ENCODE measurements at regions not wholly inside any gene's neighbourhood (a gene's known extent, or its start where the extent isn't known, plus 50 kb on each side); places are given as distances from the start of the nearest gene placed in this dataset.
"Not testable (repeated sequence)": the region's sequence is repeated elsewhere in the genome, so short reads cannot be mapped to it uniquely, and the experiment has no call there.

DNA sequence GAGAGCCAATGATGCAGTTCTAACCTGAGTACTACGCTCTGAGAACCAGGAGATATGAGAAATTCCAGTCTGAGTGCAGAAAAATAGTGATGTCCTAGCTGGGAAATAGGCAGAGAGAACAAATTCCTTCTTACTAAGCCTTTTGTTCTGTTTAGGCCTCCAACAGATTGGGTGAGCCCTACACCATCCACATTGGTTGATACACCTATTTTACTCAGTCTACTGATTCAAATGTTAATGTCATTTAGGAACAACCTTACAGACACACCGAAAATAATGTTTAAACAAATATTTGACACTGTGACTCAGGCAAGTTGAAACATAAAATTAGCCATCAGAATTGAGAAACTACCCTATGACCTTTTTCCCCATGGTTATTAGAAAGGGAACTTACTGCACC lies 333.9 kb upstream of the IZUMO3 start:
- in situ Hi-C loops (cut with MboI; ENCODE audit: low sequenced_read_pairs, unreplicated experiment): no loop called here
- no peak for DNase-seq (ENCODE audit: low spot score)
- TF ChIP-seq, protein P1, sequence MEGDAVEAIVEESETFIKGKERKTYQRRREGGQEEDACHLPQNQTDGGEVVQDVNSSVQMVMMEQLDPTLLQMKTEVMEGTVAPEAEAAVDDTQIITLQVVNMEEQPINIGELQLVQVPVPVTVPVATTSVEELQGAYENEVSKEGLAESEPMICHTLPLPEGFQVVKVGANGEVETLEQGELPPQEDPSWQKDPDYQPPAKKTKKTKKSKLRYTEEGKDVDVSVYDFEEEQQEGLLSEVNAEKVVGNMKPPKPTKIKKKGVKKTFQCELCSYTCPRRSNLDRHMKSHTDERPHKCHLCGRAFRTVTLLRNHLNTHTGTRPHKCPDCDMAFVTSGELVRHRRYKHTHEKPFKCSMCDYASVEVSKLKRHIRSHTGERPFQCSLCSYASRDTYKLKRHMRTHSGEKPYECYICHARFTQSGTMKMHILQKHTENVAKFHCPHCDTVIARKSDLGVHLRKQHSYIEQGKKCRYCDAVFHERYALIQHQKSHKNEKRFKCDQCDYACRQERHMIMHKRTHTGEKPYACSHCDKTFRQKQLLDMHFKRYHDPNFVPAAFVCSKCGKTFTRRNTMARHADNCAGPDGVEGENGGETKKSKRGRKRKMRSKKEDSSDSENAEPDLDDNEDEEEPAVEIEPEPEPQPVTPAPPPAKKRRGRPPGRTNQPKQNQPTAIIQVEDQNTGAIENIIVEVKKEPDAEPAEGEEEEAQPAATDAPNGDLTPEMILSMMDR (IDR thresholded peaks at IDR 0.05; ENCODE audit: borderline replicate concordance, control extremely low read depth, extremely low read depth, insufficient read depth, missing control alignments): no peak

DNA sequence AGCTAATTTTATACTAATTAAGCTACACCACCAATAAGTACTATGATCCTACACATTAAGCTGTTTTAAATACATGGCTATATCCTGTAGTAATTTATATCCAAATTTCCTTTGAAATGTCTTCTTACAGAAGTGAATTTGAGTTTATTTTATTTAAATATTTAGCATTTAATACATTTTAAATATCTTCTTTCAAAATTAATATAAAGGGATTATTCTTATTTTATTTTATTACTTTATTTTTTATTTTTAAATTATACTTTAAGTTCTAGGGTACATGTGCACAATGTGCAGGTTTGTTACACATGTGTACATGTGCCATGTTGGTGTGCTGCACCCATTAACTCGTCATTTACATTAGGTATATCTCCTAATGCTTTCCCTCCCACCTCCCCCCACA lies 310.9 kb upstream of the IZUMO3 start:
- in situ Hi-C loops (cut with MboI; ENCODE audit: low sequenced_read_pairs, unreplicated experiment); DNase-seq (ENCODE audit: low spot score): not testable (repeated sequence)

DNA sequence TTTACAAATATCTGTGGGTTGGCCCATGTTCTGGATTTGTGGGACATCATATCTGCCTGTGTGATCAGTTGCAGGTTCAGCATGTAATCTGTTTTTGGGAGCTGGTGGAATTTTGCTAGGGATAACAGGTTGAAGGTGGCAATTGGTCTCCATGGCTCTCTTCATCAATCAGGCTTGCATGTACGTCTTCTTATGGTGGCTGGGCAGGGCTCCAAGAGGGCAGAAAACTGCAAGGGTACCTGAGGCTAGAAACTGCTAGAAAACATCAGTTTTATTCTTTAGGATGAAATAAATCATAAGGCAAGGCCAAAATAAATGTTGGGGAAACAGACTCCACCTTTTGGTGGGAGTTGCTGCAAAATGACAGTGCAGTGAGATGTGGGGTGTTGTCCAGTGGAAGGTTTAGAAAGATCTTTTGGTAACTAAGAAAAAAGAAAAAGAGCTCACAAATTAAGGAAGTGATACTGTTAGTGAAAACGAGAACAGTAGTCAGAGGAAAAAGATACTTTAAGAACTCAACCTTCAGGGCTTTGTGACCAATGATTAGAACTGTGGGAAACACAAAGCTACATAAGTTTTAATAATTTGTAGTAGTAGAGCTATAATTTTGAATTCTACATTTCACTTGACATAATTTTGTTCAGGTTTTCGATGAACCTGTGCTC lies 300.7 kb upstream of the IZUMO3 start:
- TF ChIP-seq, protein P1 (IDR thresholded peaks at IDR 0.05; ENCODE audit: borderline replicate concordance, control extremely low read depth, extremely low read depth, insufficient read depth, missing control alignments): no peak
- in situ Hi-C loops (cut with MboI; ENCODE audit: low sequenced_read_pairs, unreplicated experiment): no loop called here
- DNase-seq (ENCODE audit: low spot score): peak; percentile 4

DNA sequence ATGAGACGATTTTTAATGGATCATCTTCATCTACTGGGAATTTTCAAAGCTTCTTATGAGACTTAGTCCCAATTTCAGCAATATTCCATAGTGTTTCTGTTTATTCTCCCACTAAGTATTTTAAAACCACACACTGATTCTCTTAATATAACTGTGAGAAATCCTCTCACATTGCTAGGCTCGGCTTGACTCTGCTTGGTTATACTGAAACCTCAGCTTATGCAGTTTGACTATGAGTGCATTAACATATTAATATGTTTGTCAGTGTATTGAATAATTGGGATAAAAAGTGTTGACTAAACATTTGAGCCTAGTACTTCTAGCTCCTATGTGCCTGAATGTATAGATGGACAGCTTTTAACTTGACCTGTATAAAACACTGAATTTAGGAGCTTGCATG lies 298.5 kb upstream of the IZUMO3 start:
- in situ Hi-C loops (cut with MboI; ENCODE audit: low sequenced_read_pairs, unreplicated experiment): no loop called here
- DNase-seq (ENCODE audit: low spot score): no peak

DNA sequence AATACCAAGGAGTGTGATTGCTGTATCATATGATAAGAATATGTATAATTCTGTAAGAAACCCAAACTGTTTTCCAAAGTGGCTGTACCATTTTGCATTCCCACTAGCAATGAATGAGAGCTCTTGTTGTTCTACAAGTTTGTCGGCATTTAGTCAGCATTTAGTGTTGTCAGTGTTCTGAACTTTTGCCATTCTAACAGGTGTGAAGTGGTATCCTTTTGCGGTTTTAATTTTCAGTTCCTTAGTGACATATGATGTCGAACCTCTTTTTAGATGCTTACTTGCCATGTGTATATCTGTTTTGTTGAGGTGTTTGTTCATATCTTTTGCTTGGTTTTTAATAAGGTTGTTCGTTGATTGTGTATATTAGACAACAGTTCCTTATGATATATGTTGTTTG lies 296.3 kb upstream of the IZUMO3 start:
- no peak for DNase-seq (ENCODE audit: low spot score)
- TF ChIP-seq, protein P1 (IDR thresholded peaks at IDR 0.05; ENCODE audit: borderline replicate concordance, control extremely low read depth, extremely low read depth, insufficient read depth, missing control alignments): no peak
- in situ Hi-C loops (cut with MboI; ENCODE audit: low sequenced_read_pairs, unreplicated experiment): no loop called here

More for the DNA sequence above, 298.5 kb upstream of the IZUMO3 start:
- TF ChIP-seq, protein P1 (IDR thresholded peaks at IDR 0.05; ENCODE audit: borderline replicate concordance, control extremely low read depth, extremely low read depth, insufficient read depth, missing control alignments): no peak

DNA sequence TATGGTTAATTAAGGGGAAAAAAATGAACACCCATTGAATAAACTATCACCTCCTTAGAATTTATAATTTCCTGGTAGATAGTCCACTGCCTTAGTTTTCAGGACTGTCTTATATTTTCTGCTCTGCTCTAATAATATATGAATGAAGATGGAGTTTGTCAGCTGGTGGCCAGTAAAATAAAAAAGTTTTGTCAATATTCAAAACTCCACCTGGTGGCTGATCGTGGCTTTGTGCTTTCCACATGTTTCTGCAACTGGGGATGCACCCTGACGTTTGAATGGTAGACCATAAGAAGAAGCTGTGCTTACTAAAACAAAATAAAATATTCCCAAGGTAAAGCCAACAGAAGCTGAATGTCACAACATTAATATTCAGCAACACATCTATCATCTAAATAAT lies 286.6 kb upstream of the IZUMO3 start:
- TF ChIP-seq, protein P1 (IDR thresholded peaks at IDR 0.05; ENCODE audit: borderline replicate concordance, control extremely low read depth, extremely low read depth, insufficient read depth, missing control alignments): no peak

DNA sequence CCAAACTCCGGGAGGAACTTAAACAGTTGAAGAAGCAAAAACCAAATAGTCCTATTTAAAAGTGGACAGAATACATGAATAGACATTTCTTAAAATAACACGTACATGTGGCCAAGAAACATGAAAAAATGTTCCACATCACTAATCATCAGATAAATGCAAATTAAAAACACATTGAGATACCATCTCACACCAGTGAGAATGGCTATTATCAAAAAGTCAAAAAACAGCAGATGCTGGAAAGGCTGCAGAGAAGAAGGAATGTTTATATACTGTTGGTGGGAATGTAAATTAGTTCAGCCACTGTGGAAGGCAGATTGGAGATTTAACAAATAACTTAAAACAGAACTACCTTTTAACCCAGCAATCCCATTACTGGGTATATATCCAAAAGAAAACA lies 283.0 kb upstream of the IZUMO3 start:
- no peak for DNase-seq (ENCODE audit: low spot score)
- in situ Hi-C loops (cut with MboI; ENCODE audit: low sequenced_read_pairs, unreplicated experiment): no loop called here
- TF ChIP-seq, protein P1 (IDR thresholded peaks at IDR 0.05; ENCODE audit: borderline replicate concordance, control extremely low read depth, extremely low read depth, insufficient read depth, missing control alignments): no peak

More for the DNA sequence above, 286.6 kb upstream of the IZUMO3 start:
- in situ Hi-C loops (cut with MboI; ENCODE audit: low sequenced_read_pairs, unreplicated experiment): no loop called here
- DNase-seq (ENCODE audit: low spot score): no peak
